HG03432 (cell line): ENCODE measurements at regions not wholly inside any gene's neighbourhood (a gene's known extent, or its start where the extent isn't known, plus 50 kb on each side); places are given as distances from the start of the nearest gene placed in this dataset.

Experiments used
- ATAC-seq: cut with Tn5 transposase; IDR thresholded peaks from one replicate; pipeline ENCODE4 v1.9.1; 2021; ENCODE audit warnings: mild to moderate bottlenecking, moderate library complexity; ENCODE audit not compliant: unreplicated experiment

DNA sequence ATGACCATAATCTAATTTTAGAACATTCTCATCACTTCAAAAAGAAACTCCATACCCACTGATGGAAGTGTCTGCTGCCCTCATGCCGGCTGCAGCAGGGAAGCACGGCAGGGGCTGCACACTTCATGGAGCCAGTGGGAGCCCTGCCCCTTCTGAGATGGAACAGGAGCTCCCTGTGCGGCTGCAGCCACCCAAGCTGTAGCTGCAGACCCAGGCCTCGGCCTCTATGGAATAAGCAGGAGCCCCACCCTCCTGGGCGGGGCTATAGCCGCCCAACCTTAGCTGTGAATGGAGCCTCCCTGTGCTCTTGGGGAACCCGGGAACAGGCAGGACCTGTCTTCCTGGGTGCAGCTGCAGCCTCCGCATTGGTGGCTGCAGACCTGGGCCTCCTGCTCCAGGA, 128.5 kb downstream of the NUDT12 start:
- no peak for ATAC-seq

DNA sequence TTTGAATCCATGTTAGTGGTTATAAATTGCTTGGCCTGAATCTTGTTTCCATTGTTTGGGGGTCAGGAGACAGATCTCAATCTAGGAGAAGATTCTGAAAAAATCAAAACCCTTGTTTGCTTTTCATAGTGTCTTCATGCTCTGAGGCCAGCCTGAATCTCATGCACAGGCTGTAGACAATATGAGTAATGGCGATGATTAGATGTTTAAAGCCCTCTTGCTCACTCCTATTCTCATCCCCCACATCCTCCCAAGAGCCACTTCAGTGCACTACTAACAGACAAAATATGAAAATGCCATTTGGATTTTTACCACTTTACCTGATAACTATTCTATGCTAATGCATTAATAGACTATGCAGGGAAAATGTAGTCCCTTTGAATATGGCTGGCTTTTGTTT, 129.4 kb downstream of the NUDT12 start:
- ATAC-seq: no peak

DNA sequence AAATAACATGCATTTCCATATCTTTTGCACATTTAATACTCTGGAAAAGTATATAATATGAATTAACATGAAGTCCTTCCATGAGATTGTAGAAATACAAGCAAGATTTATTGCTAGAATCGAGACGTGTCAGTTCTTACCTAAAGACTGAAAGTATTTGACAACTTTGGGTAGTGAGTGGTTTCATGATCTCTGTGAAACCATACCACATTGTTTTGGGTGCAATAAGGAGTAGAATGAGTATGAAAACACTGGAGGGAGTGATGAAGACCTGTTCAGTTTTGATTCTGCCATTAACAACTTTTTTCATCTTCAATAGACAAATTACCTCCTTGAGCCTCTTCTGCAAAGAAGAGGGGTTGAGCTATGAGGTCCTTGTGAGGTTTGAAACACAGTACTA, 133.7 kb downstream of the NUDT12 start:
- ATAC-seq: peak; percentile 80

DNA sequence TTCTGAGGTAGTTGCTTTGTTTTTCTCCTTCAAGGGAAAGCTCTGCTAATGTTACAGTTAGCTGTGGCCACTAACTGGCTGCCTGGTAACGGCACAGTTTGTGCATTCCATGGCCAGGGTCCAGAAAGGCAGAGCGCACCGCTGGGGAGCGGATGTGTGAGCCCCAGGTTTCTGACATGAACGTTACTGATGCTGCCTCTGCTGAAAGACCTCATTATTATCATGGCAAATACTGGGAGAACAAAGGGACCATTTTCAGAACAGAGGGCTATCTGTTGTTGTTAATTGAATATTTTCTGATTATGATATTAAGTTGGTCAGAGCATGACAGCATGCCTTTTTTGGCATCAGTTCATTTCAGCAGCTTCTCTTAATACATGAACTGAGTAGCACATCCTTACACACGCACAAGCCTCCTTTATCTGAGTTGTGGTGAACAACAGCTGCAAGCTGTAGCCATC, 134.1 kb downstream of the NUDT12 start:
- ATAC-seq: peak; percentile 57

DNA sequence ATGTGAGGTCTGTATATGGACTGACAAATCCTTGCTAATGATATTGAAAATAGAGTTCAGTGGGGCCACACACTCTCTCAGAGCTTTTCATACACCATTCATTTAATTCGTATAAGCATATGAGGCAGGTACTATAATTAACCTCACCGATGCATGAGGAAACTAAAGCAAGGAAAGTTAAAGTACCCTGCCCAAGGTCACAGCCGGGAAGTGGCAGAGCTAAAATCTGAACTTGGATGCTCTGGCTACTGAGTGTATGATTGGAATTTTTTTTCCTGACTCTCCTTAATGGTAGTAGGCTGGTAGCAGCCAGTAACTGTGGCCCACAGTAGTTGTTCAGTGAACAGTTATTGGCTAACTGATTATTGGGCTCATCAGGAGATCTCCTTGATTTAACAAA, 135.3 kb downstream of the NUDT12 start:
- no peak for ATAC-seq

DNA sequence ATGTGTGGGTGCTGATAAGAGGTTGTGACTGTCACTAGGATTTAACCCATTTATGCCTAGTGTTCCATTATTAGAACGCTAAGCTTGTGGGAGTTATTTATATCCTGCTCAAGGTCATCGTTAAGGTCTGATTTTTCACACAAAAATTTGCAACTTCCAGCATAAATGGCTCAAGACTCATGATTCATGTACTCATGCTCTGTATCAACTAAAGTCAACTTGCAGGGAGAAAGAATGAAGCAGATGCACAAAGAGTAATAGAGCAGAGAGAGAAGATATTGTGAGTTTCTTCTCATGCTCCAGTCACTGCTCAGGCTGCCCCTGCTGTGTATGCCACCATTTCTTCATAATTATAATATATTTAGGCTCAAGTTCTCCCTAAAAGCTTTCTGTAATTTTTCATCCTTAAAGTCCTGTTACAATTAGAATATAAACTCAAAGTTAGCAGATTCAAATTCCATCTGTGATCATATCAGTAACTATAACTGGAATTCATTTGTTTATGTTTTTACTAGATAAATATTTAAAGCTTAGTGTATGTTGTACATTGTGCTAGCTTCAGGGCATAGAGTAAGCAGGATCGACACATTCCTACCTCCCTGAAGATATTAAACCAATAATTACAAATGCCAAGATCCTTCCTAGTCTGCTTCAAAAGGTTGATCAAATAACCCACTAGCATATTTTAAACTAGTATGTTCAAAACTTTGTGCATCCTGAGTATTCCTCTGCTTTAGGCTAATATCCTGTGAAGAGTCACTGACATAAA, 136.7 kb downstream of the NUDT12 start:
- no peak for ATAC-seq

DNA sequence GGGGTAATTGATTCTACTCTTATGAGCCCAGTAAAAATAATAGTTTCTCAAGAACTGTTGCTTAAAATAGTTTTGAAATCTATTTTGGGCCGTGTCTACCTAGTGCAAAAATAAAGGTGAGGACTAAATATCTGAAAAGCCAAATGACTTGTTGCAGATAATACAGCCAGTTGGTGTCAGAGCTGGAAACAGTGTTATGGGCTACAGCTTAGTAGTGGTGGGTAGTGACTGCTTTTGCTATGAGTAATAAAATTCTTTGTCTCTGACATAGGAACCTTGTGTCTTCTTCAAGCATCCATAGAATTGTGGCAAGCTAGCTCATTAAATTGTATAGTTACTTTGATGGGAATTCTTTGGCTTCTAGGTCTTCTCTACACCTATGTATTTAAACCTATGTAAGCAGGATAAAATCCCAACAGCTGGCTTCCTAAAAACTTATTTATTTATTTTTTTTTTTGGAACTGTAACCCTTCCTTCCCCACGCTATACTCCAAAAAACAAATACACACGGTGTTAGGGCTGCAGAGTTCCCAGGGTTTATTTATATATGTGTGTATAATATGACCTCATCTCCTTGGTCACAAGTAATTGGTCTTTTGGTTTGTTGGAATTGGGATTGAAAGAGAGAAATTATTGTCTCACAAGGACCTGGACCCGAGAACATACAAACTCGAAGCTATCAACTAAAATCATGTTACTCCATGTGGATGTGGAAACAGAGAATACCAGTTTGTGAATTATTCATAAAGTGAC, 138.0 kb downstream of the NUDT12 start:
- ATAC-seq: peak; percentile 42

DNA sequence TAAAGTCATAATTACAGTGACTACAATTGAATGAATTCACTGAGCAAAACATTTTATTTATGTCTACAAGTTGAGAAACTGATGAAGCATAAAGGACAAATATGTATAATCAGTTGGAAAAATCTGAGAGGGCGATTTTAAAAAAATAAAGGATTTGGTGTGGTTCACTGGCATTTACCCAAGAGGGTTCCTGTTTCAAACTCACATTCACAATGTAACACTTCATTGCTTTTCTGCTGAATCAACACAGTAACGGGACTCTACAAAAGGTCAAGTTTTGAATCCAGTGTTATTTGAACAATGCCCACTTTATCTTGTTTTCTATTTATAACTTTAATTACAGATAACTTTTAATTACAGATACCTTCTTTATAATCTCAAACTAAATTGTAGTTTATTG, 138.6 kb downstream of the NUDT12 start:
- no peak for ATAC-seq

DNA sequence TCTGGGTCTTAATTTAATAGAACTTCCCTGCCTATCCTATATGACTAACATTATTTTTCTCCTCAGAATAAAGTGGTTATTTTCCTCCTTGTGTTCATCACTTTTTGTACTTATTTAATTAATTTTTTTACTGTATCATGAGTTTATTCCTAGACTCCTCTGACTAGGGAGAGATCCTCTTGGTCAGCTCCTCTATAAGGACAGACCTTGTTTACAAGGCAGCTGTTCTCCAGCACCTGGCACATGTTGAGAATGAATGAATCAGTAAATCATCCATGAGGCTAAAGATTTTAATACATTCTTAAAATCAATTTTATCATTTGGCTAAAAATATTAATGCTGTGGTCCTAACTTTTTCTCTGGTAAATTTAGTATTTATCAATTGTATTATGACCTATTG, 139.8 kb downstream of the NUDT12 start:
- ATAC-seq: no peak

DNA sequence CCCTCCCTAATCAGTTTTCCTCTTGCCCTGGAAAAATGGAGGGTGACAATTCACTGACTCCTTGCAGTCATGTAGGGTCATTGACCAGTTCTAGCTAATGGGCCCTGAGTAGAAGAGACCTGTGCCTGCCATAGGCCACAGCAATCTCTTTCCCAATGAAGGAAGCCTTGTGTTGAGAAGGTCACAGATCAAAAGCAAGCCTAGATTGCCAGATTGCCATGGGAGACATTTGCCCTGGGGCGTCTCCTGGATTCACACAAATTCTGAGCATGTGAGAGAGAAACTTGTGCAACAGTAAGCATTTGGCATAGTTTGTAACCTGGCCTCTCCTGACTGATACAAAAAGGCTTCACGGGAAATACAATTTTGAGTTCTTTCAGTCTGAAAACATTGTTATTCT, 148.0 kb downstream of the NUDT12 start:
- no peak for ATAC-seq

DNA sequence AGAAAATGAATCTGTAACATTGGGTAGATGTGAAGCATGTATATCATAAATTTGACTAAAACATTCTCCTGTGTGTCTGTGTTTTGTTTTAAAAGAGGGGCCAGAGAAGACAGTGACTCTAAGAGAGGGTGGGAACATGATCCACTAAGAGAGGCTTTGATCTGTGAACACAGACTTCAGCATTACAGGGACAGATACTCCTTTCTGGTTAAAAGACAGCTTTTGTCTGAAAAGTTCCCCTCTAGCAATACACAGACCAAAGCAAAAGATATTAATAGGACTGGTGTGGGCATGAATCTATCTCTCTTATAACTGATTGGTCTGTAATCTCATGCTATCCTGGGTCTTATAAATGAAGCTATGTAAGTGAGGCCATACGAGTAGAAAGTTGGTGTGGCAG, 150.9 kb downstream of the NUDT12 start:
- ATAC-seq: no peak

DNA sequence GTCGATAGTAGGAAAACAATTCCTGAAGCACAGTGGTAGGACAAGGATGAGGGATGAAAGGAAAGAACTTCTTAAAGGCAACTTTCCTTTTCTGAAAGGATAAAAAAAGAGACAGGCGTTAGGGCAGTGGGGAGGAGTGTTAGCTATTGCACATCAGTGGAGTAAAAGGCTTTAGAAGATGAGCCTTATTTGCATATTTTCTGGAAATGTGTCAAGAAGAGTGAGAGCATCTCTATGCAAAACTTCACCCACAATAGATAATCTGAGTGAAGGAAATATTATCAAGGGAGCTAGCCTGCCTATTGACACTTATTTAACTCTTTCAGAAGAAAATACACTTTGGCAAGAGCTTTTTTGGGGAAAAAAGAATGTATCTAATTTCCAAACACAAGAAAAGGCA, 151.6 kb downstream of the MACIR start:
- peak; percentile 99 for ATAC-seq

DNA sequence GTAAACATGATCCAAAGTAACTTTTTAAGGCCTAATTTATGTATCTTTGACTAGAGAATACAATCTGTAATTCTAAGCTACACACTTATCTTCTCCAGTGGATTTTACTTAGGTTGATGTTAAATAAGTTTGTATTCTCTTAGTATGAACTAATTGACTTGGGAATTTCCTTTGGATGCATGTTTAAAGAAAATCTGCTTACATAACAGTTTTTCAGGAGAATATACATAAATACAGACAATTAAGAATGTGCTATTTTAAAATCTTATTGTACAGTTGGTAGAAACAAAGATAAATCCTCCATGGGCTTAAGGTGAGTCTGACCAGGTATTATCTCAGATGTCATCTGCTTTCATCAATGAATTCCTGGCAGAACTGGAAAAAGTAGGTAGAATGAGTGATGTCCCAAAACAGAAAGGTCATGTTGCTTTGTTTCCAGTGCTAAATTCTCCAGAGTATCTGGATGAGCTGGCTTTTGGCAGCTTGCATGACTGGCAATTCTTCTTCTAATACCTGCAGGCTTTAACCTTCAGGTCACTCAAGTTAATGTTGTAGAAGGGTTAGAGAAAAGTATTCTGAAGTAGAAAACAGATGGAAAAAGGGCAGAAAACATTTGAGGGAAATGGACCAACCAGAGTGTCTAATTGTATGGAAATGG, 150.6 kb downstream of the MACIR start:
- no peak for ATAC-seq

DNA sequence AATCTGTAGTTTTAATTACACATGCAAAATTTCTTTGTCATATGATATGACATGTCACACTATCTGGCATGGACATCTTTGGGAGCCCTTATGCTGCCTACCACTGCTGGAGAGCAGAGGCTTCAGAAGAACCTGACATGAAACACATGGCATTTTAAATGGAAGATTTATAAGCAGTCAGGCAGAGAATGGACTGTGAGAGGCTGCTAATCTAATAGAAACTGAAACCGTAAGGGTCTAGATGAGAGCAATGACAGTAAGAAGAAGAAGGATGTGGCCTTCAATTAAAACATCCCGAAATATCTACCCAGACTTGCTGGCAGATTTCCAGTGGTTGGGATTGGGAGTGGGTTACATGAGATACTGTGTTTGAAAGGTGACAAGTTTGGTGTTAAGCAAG, 149.8 kb downstream of the MACIR start:
- peak; percentile 52 for ATAC-seq

DNA sequence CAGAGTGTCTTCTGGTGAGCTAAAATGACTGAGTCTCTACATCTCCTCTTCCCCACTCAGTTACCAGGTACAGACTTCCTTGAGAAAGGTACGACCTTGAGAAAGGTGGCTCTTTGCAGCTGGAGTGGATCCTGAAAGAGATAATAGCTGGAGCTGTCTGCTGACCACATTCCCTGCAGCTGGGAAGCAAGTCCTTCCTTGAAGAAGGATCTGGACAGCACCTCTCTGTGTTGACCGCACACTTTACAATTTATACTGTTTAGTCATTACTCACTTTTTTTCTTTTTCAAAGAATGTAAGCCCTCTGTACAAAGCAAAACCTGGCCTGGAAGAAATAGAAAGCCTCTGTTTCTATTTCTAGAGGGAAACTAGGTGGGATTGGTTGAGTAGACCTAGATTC, 148.8 kb downstream of the MACIR start:
- no peak for ATAC-seq

DNA sequence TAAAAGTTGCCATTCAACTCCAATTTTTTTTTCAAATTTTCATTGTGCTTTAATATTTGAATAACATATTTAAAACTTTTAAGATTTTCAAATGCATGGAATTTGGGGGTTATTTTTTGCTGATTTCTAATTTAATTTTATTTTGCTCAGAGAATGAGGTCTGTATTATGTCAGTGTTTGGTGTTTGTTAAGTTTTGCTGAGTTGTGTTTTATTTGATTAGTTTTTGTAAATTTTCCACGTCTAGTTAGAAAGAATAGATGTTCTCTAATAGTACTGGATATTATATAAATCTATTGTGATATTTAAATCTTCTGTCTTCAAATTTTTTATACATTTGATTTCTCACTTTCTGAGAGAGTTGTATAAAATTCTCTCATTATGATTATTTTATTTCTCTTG, 145.9 kb downstream of the MACIR start:
- no peak for ATAC-seq

DNA sequence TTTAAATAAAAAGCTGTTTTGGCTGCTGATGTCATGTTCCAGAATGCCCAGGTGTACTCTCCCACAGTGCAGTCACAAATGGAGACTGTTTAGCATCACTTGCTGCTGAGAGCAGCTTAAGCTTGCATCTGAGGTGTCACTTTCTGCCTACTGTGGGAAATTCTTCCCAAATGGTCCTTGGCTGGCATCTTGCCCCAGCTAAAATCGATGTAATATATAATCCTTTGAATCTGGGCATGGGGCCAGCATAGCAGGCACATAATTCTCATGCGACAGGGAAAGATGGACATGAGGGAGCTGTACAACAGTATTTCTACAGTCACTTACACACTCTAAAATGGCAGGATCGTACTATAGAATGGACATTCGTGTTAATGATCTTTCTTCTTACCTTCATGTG, 144.3 kb downstream of the MACIR start:
- no peak for ATAC-seq

DNA sequence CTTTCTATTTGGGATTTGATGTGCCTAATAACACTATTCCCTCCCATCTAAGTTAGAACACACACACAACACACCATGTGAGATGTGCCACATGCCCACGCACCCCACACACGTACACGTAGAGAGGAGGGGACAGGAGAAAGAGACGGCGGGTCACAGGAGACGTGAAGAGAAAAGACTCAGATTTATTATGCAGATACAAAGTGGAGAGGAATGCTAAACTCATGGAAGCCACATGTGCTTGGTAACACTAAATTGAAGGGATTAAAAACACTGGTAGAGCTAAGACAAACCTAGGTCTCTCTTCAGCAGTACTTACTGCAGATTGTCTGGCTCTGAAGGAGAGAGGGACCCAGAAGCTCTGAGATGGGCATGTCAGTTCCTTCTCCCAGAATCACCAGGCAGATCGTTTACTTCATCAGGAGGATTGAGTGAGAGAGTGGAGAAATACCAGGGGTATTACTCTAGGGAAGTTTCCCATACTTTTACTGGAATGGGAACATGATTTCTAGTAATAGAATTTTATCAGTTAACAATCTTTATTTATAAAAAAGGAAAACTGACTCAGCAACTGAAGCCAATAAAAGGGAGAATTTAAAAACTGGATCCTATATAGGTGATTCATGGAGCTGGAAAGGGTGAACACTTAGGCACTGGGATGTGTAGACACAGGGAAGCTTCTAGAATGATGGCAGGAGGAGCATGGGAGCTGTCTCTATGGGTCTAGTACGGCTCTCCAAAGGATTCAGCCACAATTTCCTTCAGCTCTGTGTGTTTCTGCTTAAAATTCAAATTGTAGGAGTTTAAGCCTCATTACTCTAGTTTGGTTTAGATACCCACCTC, 139.4 kb downstream of the MACIR start:
- ATAC-seq: no peak

DNA sequence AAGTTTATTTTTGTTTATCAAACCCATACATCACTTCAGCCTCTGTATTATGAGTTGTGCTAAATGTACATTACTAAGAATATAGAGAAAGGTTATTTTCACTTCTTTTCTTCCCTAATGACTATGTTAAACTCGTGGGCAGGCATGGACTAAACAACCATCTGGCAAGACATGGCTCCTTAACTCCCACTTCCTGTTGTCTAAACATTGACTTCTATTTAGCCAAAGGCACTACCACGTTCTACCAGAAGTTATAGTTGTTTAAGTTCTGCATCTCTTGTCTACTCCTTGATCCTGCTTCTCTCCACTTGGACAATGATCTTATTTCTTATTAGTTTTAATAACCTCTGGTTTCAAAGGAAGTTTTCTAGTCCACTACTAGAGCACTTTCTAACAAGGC, 136.1 kb downstream of the MACIR start:
- no peak for ATAC-seq

DNA sequence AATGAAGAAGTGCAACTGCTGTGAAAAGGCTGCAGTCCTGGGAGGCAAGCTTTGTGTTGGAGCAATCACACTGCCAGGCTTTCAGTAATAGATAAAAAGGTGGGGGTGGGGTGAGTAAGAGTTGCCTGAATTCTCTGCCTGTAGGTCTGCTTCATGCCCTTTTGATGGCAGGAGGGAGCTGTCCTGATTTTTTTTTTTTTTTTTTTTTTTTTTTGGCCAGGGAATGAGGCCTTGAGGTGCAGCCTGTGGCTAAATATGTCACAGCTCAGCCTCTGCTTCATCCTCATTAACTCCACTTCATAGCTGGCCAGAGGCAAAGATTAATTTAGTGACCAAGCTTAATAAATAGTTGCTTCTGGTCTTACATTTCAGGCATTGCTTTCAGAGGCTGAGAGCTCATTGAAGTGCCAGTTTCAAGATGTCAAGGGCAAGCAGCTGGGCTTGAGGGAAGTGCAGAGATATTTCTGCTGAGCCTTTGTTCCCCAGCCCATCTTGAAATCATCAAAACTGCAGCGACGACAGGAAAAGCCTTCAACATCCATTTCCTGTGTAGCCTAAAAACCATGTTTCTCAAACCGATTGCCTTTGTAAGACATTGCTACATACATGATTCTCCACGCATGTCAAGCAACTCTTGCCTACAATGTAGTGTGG, 134.7 kb downstream of the MACIR start:
- no peak for ATAC-seq

DNA sequence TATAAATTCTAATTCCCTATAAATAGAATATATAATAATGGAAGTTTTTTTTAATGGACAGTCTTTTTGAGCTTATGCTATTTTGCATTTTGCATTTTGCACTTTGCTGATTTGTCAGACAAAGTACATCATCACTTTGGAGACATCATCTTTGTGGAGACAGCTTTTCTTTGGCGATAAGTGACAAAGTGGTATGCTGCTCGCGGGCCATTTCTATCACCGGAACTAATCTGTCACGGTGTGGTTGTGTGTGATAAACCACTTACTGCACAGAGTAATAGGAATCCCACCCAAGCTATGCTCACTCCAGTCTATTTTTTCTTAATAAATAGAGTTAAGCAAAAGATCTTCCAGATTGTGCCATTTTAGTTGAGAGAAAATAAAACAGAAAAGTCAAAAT, 133.1 kb downstream of the MACIR start:
- ATAC-seq: no peak
